PC-9 (cell line): ENCODE measurements at regions not wholly inside any gene's neighbourhood (a gene's known extent, or its start where the extent isn't known, plus 50 kb on each side); places are given as distances from the start of the nearest gene placed in this dataset.

Experiments used
- BruUV-seq: library from RNA; stranded (reverse); fragments of 400-500 nt; replicated peaks from 2 replicates; lab custom pipeline; 2021; lab: Mats Ljungman, UMichigan
- CTCF ChIA-PET: fragments of 300-600 bp; sonication (Branson Sonifier 250); formaldehyde crosslinking; loops from one replicate; lab custom pipeline; 2022; ENCODE audit warnings: antibody characterized with exemption; lab: Charles Lee
- POLR2A ChIA-PET: fragments of 300-600 bp; sonication (Branson Sonifier 250); formaldehyde crosslinking; loops from one replicate; lab custom pipeline; 2022; ENCODE audit warnings: antibody characterized with exemption; ENCODE audit not compliant: unreplicated experiment; lab: Charles Lee
- DNase-seq, 2 experiments: peaks; one replicate each; pipeline versions ENCODE4 v3.0.0 to v3.0.0-alpha.2; 2015 to 2022; ENCODE audit warnings: mixed read lengths in 1 of 2
- H2AFZ ChIP-seq: fragments of 200-600 bp; sonication (generic); 2 replicates; pipeline ENCODE4 v1.8.1; 2017; ENCODE audit warnings: antibody characterized with exemption
- H3F3A ChIP-seq: fragments of 200-600 bp; sonication (generic); 2 replicates; pipeline ENCODE4 v1.8.1; 2017; ENCODE audit warnings: antibody characterized with exemption, mild to moderate bottlenecking, low read depth; ENCODE audit not compliant: insufficient read depth
- H3K27ac ChIP-seq: fragments of 200-600 bp; sonication (generic); 2 replicates; pipeline ENCODE4 v1.6.1; 2016; ENCODE audit warnings: mixed run types
- H3K27me3 ChIP-seq: fragments of 200-600 bp; sonication (generic); 2 replicates; pipeline ENCODE4 v1.6.1; 2016; ENCODE audit warnings: low read depth, mixed run types; ENCODE audit not compliant: insufficient read depth
- H3K36me3 ChIP-seq: fragments of 200-600 bp; sonication (generic); 2 replicates; pipeline ENCODE4 v1.6.1; 2016; ENCODE audit warnings: low read depth, mixed run types
- H3K4me1 ChIP-seq: fragments of 200-600 bp; sonication (generic); replicated peaks from 2 replicates; pipeline ENCODE4 v1.6.1; 2016; ENCODE audit warnings: mixed run types; ENCODE audit not compliant: insufficient read depth
- H3K4me2 ChIP-seq: fragments of 200-600 bp; sonication (generic); 2 replicates; pipeline ENCODE4 v1.6.1; 2017; ENCODE audit warnings: mixed run types
- H3K4me3 ChIP-seq: fragments of 200-600 bp; sonication (generic); 2 replicates; pipeline ENCODE4 v1.6.1; 2016; ENCODE audit warnings: mixed run types
- H3K79me2 ChIP-seq: fragments of 200-600 bp; sonication (generic); 2 replicates; pipeline ENCODE4 v1.6.1; 2017; ENCODE audit warnings: low read depth, mixed run types
- H3K9me2 ChIP-seq: fragments of 200-600 bp; sonication (generic); 2 replicates; pipeline ENCODE4 v1.8.1; 2017; ENCODE audit warnings: mild to moderate bottlenecking; ENCODE audit not compliant: insufficient read depth
- H3K9me3 ChIP-seq: fragments of 200-600 bp; sonication (generic); 2 replicates; pipeline ENCODE4 v1.8.1; 2016; ENCODE audit warnings: low read depth; ENCODE audit not compliant: insufficient read depth
- H4K20me1 ChIP-seq: fragments of 200-600 bp; sonication (generic); 2 replicates; pipeline ENCODE4 v1.8.1; 2017; ENCODE audit not compliant: insufficient read depth
- EZH2 ChIP-seq: fragments of 200-600 bp; sonication (generic); IDR thresholded peaks from 2 replicates; pipeline ENCODE4 v1.8.0; 2017; ENCODE audit warnings: antibody characterized with exemption, low read depth
- intact Hi-C: fragments of 100-400 bp; cut with micrococcal nuclease; formaldehyde crosslinking; loops from one replicate; pipeline ENCODE4 v1.10.0; 2022; ENCODE audit not compliant: unreplicated experiment
- TF ChIP-seq, protein P1 (sequence below): fragments of 200-600 bp; sonication (generic); conservative IDR thresholded peaks from 2 replicates; pipeline ENCODE4 v1.6.1; 2017; ENCODE audit warnings: mixed run types, antibody characterized with exemption, mild to moderate bottlenecking, moderate library complexity

DNA sequence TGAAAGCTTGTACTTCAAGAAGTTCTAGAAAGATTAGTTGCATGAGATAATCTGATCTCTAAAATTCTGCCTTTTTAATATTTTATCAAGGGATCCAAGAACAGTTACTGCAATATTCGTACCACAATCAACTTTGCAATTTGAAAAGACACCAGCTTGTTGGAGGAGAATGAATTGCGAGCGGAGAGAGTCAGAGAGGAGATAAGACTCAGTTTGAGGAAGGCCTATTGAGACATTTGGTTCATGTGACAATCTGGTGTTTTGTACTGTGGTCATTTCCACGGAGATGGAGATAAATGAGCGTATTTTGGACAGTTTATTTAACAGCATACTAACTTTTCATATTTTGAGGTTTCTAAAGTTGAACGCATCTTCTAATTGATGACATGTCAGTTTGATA, 1276.0 kb downstream of the EFNB2 start:
- Histone ChIP-seq H3K4me2 (no peak overlapping the region), H3K27me3 (no peaks in the 10 kb centered on the region), H3K9me2 (no peaks in the 10 kb centered on the region), H3K36me3 (no peaks in the 10 kb centered on the region), H4K20me1 (no peaks in the 10 kb centered on the region), H3K27ac (no peak overlapping the region), H2AFZ (no peak overlapping the region), H3F3A (no peaks in the 10 kb centered on the region), H3K4me3 (no peak overlapping the region), H3K79me2 (no peaks in the 10 kb centered on the region), H3K9me3 (no peaks in the 10 kb centered on the region), H3K4me1 (no peaks in the 10 kb centered on the region)
- CTCF ChIA-PET, result no interaction called here
- no peak for TF ChIP-seq EZH2
- TF ChIP-seq, protein P1, sequence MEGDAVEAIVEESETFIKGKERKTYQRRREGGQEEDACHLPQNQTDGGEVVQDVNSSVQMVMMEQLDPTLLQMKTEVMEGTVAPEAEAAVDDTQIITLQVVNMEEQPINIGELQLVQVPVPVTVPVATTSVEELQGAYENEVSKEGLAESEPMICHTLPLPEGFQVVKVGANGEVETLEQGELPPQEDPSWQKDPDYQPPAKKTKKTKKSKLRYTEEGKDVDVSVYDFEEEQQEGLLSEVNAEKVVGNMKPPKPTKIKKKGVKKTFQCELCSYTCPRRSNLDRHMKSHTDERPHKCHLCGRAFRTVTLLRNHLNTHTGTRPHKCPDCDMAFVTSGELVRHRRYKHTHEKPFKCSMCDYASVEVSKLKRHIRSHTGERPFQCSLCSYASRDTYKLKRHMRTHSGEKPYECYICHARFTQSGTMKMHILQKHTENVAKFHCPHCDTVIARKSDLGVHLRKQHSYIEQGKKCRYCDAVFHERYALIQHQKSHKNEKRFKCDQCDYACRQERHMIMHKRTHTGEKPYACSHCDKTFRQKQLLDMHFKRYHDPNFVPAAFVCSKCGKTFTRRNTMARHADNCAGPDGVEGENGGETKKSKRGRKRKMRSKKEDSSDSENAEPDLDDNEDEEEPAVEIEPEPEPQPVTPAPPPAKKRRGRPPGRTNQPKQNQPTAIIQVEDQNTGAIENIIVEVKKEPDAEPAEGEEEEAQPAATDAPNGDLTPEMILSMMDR, result no peak
- intact Hi-C loops, result no loop called here
- POLR2A ChIA-PET, result no interaction called here
- DNase-seq, result no peak
- BruUV-seq, result no TSS peak

DNA sequence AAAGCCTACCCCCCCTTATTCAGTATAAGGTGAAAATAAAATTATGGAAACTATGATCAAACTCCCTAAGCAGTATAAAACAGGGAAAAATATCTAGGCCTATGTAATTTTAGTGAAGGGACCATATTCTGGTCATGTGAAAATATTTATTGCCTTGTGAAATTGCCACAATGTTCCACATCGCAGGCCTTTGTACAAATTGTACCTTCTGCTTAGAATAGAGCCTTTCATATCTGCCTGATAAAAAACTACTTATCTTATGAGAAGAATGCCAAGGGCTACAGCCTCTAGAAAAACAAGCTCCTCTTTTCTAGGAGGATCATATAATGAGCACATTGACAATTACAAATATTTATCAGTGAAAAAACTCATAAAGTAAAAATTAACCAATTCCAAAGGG, 1280.0 kb downstream of the EFNB2 start:
- H3K27ac ChIP-seq, result no peak overlapping the region
- H3K36me3 ChIP-seq, result no peaks in the 10 kb centered on the region
- no peaks in the 10 kb centered on the region for H4K20me1 ChIP-seq
- ChIA-PET CTCF (no interaction called here), POLR2A (no interaction called here)
- no peaks in the 10 kb centered on the region for H3K9me3 ChIP-seq
- no peak overlapping the region for H3K4me2 ChIP-seq
- no peak for DNase-seq
- H3K79me2 ChIP-seq, result no peaks in the 10 kb centered on the region
- intact Hi-C loops, result no loop called here
- no peaks in the 10 kb centered on the region for H3F3A ChIP-seq
- no peaks in the 10 kb centered on the region for H3K4me1 ChIP-seq
- H2AFZ ChIP-seq, result no peak overlapping the region
- H3K27me3 ChIP-seq, result no peaks in the 10 kb centered on the region
- H3K4me3 ChIP-seq, result no peak overlapping the region
- TF ChIP-seq, protein P1, result no peak
- TF ChIP-seq EZH2, result no peak
- no TSS peak for BruUV-seq
- H3K9me2 ChIP-seq, result no peaks in the 10 kb centered on the region

DNA sequence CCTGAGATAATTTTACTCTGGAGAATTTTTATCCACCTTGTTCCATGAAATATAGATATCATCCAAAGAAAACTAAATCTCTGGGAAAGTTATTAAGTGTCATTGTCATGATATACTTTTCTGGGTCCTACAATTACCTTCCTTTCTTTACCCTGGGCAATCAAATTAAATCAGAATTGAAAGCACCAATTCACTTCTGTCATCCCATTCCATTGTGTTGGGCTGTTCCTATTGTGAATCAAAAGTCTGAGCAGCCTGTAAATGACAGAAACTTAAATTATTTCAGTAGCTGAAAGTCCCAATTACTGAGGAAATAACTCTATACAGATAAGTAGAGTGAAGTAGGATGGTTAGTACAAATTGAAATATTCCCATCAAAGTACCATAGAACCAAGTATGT, 1284.2 kb downstream of the EFNB2 start:
- no peak overlapping the region for H3K4me2 ChIP-seq
- no peaks in the 10 kb centered on the region for H3K36me3 ChIP-seq
- no peak for DNase-seq
- no peak for TF ChIP-seq EZH2
- TF ChIP-seq, protein P1, result no peak
- H3K9me3 ChIP-seq, result no peaks in the 10 kb centered on the region
- no peaks in the 10 kb centered on the region for H3K79me2 ChIP-seq
- ChIA-PET POLR2A (no interaction called here), CTCF (no interaction called here)
- H3K27me3 ChIP-seq, result no peaks in the 10 kb centered on the region
- no peaks in the 10 kb centered on the region for H3K9me2 ChIP-seq
- BruUV-seq, result no TSS peak
- no peaks in the 10 kb centered on the region for H4K20me1 ChIP-seq
- intact Hi-C loops, result no loop called here
- no peaks in the 10 kb centered on the region for H3F3A ChIP-seq
- no peak overlapping the region for H3K27ac ChIP-seq
- H3K4me3 ChIP-seq, result no peak overlapping the region
- H3K4me1 ChIP-seq, result no peaks in the 10 kb centered on the region
- H2AFZ ChIP-seq, result no peak overlapping the region
